Body of pancreas (tissue), 4 donors: ENCODE measurements at regions not wholly inside any gene's neighbourhood (a gene's known extent, or its start where the extent isn't known, plus 50 kb on each side); places are given as distances from the start of the nearest gene placed in this dataset.

Experiments used
- ATAC-seq: fragments of 150-250 bp; one replicate; pipeline ENCODE4 v1.9.1; 2016
- DNase-seq, 4 donors: peaks; one replicate each; pipeline ENCODE4 v3.0.0-alpha.2; 2019
- H3K27ac ChIP-seq, 4 donors: fragments of 200-600 bp; sonication (generic); 1 replicate in 3 of 4; 2 replicates in 1 of 4; pipeline versions ENCODE4 v1.5.1 to v1.6.1; 2016 to 2019; ENCODE audit warnings: mild to moderate bottlenecking in 1 of 4, mixed read lengths in 1 of 4, moderate library complexity in 1 of 4
- H3K27me3 ChIP-seq, 2 donors: fragments of 200-600 bp; sonication (generic); one replicate each; pipeline ENCODE4 v1.6.0; 2016; ENCODE audit warnings: mild to moderate bottlenecking in 1 of 2
- H3K36me3 ChIP-seq, 2 donors: fragments of 200-600 bp; sonication (generic); replicated peaks in 1 of 2; 2 replicates each; pipeline ENCODE4 v1.5.1; 2016; ENCODE audit warnings: low read depth in 2 of 2; ENCODE audit not compliant: insufficient read depth in 1 of 2
- H3K4me1 ChIP-seq: fragments of 200-600 bp; sonication (generic); one replicate; pipeline ENCODE4 v1.6.0; 2016
- H3K4me3 ChIP-seq, 2 donors: fragments of 200-600 bp; sonication (generic); 1 replicate in 1 of 2; 2 replicates in 1 of 2; pipeline ENCODE4 v1.5.1; 2016 to 2019
- H3K9me3 ChIP-seq, 3 donors: fragments of 200-600 bp; sonication (generic); 1 replicate in 2 of 3; 2 replicates in 1 of 3; pipeline ENCODE4 v1.5.1; 2016
- POLR2A ChIP-seq, 3 donors: fragments of 450-650 bp; IDR thresholded peaks; one replicate each; pipeline ENCODE4 v1.6.1; 2016; ENCODE audit warnings: antibody characterized with exemption in 3 of 3, mild to moderate bottlenecking in 2 of 3
- WGBS, 2 donors: methylation state at CpG; one replicate each; pipeline ENCODE4 v1.1.5; 2017; 5-methylcytosine and 5-hydroxymethylcytosine counted together
- intact Hi-C: fragments of 100-400 bp; cut with DNase I; formaldehyde crosslinking; loops from one replicate; pipeline ENCODE4 v1.15.1; 2023
- TF ChIP-seq, protein P1 (sequence below), 7 experiments: fragments of 450-650 bp in 4 of 7; fragments of 200-600 bp in 3 of 7; sonication (generic) in 3 of 7; IDR thresholded peaks; one replicate each; pipeline ENCODE4 v1.5.1; 2016 to 2019; ENCODE audit warnings: antibody characterized with exemption in 7 of 7

DNA sequence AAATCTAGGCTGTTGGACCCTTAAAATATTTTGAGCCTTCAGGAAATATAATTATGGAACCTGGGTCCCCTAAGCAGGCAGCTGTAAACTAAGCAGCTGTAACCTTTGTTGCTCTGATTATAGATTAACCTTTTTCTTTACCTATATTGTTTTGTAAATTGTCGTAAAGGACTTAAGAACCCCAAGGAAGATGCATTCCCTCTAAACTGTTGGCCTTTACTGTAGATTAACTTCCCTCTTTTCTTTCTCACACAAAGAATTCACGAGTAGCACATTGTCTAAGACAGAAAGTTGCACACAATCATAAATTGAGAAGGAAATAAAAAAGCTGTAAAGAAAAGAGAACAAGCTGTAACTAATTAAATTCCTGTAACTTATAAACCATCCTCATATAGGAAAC is 877.3 kb downstream of the ROBO2 start:
- WGBS, 2 donors, result 42 to 47% methylated on average over 2 of the region's 2 CpGs
- no peaks in the 10 kb centered on the region for H3K27me3 ChIP-seq
- ATAC-seq (no peak), DNase-seq (no peak)
- no peaks in the 10 kb centered on the region for H3K36me3 ChIP-seq
- H3K27ac ChIP-seq, result no peak overlapping the region
- peaks cover 0 to 6% (median 0%) of the 10 kb centered on the region in 3 donors for H3K9me3 ChIP-seq
- intact Hi-C loops, result no loop called here
- TF ChIP-seq, protein P1, sequence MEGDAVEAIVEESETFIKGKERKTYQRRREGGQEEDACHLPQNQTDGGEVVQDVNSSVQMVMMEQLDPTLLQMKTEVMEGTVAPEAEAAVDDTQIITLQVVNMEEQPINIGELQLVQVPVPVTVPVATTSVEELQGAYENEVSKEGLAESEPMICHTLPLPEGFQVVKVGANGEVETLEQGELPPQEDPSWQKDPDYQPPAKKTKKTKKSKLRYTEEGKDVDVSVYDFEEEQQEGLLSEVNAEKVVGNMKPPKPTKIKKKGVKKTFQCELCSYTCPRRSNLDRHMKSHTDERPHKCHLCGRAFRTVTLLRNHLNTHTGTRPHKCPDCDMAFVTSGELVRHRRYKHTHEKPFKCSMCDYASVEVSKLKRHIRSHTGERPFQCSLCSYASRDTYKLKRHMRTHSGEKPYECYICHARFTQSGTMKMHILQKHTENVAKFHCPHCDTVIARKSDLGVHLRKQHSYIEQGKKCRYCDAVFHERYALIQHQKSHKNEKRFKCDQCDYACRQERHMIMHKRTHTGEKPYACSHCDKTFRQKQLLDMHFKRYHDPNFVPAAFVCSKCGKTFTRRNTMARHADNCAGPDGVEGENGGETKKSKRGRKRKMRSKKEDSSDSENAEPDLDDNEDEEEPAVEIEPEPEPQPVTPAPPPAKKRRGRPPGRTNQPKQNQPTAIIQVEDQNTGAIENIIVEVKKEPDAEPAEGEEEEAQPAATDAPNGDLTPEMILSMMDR (IDR thresholded peaks at IDR 0.05), result no peak
- TF ChIP-seq POLR2A (IDR thresholded peaks at IDR 0.05), result no peak
- H3K4me3 ChIP-seq, result no peak overlapping the region
- H3K4me1 ChIP-seq, result no peaks in the 10 kb centered on the region

DNA sequence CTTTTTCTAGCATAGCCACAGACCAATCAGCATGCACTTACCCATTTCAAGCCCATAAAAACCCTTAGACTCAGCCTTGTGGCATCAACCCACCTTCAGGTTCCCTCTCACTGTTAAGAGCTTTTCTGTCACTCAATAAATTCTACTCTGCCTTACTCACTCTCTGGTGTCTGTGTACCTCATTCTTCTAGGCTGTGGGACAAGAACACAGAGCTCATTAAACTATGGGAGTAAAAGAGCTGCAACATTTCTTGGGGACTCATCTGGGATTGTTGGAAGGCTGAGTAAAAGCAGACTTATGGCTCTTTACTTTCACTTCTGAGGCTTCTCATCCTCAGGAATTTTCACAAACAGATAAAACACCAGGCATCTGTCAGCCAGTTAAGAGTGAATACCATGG is 879.3 kb downstream of the ROBO2 start:
- intact Hi-C loops, result no loop called here
- no peak for ATAC-seq
- Histone ChIP-seq H3K4me1 (no peaks in the 10 kb centered on the region), H3K36me3 (no peaks in the 10 kb centered on the region), H3K27me3 (no peaks in the 10 kb centered on the region), H3K4me3 (no peak overlapping the region), H3K27ac (no peak overlapping the region), H3K9me3 (peaks cover 0 to 6% (median 0%) of the 10 kb centered on the region in 3 donors)
- DNase-seq, result no peak
- TF ChIP-seq POLR2A (IDR thresholded peaks at IDR 0.05), result no peak
- TF ChIP-seq, protein P1 (IDR thresholded peaks at IDR 0.05), result no peak

DNA sequence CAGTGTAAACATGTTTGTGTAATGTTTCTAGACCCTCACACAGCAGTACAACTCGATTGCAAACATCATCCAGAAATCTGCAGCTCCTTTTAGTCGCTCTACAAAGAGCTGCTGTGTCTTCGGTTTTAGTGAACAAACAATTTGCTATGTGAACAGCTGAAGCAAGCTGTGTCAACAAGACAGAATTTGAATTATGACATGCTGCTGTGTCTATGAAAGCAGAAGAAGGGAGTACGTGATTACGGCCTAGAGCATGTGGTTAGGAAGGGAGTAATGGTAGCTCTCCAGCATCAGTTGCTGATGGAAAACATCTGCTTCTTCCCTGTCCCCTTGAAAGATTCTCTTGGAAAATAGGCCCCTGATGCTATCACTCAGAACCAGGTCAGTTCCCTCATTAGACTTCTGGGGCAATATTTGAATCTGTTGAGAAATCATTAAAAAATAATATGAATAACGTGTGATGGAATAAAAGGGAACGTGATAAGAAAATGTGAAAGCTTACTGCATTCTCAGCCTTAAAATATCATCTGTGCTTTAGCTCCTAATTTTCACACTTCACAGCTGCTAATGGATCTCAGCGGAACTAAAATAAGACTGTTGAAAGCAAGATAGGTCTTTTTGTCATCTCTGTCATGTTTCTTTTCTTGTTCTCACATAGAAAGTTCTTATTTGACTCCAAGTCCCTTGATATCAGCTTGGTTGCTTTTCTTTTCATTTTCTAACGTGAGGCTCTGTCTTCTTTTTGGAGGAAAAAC is 891.5 kb downstream of the ROBO2 start:
- peak in 1 of 4 donors; percentile 7 for DNase-seq
- Histone ChIP-seq H3K36me3 (no peaks in the 10 kb centered on the region), H3K27ac (no peak overlapping the region), H3K27me3 (no peaks in the 10 kb centered on the region), H3K9me3 (no peaks in the 10 kb centered on the region), H3K4me1 (no peaks in the 10 kb centered on the region), H3K4me3 (no peak overlapping the region)
- WGBS, 2 donors, result 36 to 37% methylated on average over 9 of the region's 9 CpGs
- ATAC-seq, result no peak
- intact Hi-C loops, result no loop called here
- TF ChIP-seq POLR2A (IDR thresholded peaks at IDR 0.05), result no peak
- TF ChIP-seq, protein P1 (IDR thresholded peaks at IDR 0.05), result no peak

DNA sequence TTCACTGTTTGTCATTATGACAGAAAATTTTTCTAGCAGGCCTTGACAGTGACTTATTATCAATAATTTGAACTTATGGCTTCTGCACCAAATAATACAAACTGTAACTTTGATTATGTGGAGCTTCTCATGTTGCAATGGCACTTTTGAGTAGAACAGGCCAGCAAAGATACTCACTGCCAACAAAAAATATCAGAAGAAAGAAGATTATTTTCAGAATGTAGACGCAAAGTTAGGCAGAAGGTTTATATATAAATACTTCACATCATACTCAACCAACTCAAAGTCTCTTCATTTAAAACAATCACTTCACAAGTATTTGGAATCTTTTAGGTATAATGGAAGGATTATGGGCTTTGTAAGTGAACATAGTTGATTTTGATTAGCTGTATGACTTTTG is 893.0 kb downstream of the ROBO2 start:
- Histone ChIP-seq H3K9me3 (no peaks in the 10 kb centered on the region), H3K36me3 (no peaks in the 10 kb centered on the region), H3K4me3 (no peak overlapping the region), H3K27ac (no peak overlapping the region), H3K27me3 (no peaks in the 10 kb centered on the region), H3K4me1 (no peaks in the 10 kb centered on the region)
- intact Hi-C loops, result no loop called here
- no peak for TF ChIP-seq POLR2A (IDR thresholded peaks at IDR 0.05)
- TF ChIP-seq, protein P1 (IDR thresholded peaks at IDR 0.05), result no peak
- ATAC-seq, result no peak
- 64 to 73% methylated on average over 1 of the region's 1 CpG for WGBS, 2 donors
- DNase-seq, result no peak

DNA sequence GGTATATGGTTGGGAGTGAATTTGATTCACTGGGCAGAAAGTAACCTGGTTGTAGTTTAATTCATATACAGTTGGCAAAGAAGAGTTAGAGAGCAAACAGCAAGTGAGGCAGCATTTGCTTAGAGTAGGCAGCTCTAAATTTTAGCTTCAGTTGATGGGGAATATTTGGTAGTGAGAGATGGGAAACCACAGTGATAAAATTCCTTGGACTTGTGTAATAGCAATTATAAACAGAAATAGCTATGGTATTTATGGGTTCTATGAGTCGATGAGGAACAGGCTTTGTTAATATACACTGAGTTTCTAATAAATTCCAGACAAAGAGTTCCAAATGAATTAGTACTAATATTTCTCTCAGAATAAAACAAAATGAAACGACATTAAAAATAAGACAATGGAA is 894.0 kb downstream of the ROBO2 start:
- no peaks in the 10 kb centered on the region for H3K36me3 ChIP-seq
- no peak for DNase-seq
- H3K4me1 ChIP-seq, result no peaks in the 10 kb centered on the region
- no peak for TF ChIP-seq POLR2A (IDR thresholded peaks at IDR 0.05)
- TF ChIP-seq, protein P1 (IDR thresholded peaks at IDR 0.05), result no peak
- H3K4me3 ChIP-seq, result no peak overlapping the region
- H3K9me3 ChIP-seq, result no peaks in the 10 kb centered on the region
- no peak overlapping the region for H3K27ac ChIP-seq
- ATAC-seq, result no peak
- H3K27me3 ChIP-seq, result no peaks in the 10 kb centered on the region
- WGBS, 2 donors, result 76 to 83% methylated on average over 2 of the region's 2 CpGs
- intact Hi-C loops, result no loop called here
